ENCODE measurements at regions not wholly inside any gene's neighbourhood (a gene's known extent, or its start where the extent isn't known, plus 50 kb on each side); places are given as distances from the start of the nearest gene placed in this dataset.

DNA sequence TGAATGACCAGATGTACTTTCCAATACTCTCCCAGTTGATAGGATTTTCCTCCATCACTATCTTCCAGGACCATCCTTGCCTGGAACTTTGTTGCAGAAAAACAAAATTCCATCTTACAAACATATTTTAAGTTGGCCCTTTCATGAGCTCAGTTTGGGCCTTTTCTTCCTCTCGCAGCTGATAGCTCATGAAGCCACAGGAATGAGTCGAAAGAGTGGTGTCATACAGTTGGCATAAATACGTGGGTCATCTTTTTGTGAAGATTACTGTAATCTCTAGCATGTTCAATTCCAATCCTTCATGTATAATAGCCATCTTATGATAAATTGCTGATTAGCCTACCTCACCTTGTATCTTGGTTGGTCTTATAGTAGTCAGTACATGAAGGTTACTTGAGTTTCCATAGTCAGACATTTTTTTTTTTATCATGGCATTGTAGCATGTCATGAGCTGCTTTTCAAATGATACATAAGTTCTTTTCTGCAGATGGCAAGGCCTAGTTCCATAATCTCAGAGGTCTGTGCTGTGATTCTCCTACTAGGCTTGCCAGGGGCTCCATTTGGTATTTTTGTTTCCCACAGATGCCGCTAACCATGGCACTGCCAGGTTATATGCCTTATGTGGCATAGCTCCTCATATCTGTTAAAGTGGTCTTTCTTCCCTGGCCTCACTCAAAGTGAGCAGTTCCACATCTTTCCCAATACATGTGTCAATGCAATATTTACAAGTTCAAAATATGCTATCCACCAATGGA lies 380.6 kb upstream of the DCN start:
- TF ChIP-seq ZNF274 (IDR thresholded peaks at IDR 0.05; ENCODE audit: low read depth, low read length), result no peak
- no peak for TF ChIP-seq YY1 (IDR thresholded peaks at IDR 0.05; ENCODE audit: insufficient read depth, insufficient read length)
